Activated naive CD4-positive, alpha-beta T cell treated with anti-CD3 and anti-CD28 coated beads for 36 hours (primary cell): ENCODE measurements at regions not wholly inside any gene's neighbourhood (a gene's known extent, or its start where the extent isn't known, plus 50 kb on each side); places are given as distances from the start of the nearest gene placed in this dataset.

ENCODE experiments used
- CTCF ChIA-PET: fragments of 350-600 bp; sonication (Branson Sonifier 250); formaldehyde crosslinking; loops from one replicate; lab custom pipeline; 2021; ENCODE audit warnings: antibody characterized with exemption; lab: Charles Lee
- DNase-seq: peaks from one replicate; pipeline ENCODE4 v3.0.0-alpha.2; 2020
- H3K27ac Mint-ChIP-seq: one replicate; pipeline ENCODE4 v1.8.0; 2021; ENCODE audit warnings: mild to moderate bottlenecking, mixed read lengths
- H3K27me3 Mint-ChIP-seq: one replicate; pipeline ENCODE4 v1.8.0; 2021; ENCODE audit warnings: low read depth, mixed read lengths
- H3K36me3 Mint-ChIP-seq: one replicate; pipeline ENCODE4 v1.8.0; 2021; ENCODE audit warnings: low read depth, mixed read lengths
- H3K4me1 Mint-ChIP-seq: one replicate; pipeline ENCODE4 v1.8.0; 2021; ENCODE audit warnings: low read depth, mixed read lengths
- H3K4me3 Mint-ChIP-seq: one replicate; pipeline ENCODE4 v1.8.0; 2021; ENCODE audit warnings: mild to moderate bottlenecking, moderate library complexity, mixed read lengths
- H3K9me3 Mint-ChIP-seq: one replicate; pipeline ENCODE4 v1.8.0; 2021; ENCODE audit warnings: mixed read lengths
- intact Hi-C: fragments of 100-400 bp; cut with micrococcal nuclease; formaldehyde crosslinking; loops from one replicate; pipeline ENCODE4 v1.15.1; 2023

- H3K9me3 Mint-ChIP-seq, result peaks cover 10% of the 10 kb centered on the region
These were observed 290.5 kb downstream of the RFC3 start for GRCh38 chr13:34108410-34108809.

GRCh38 chr13:34114581-34114980, 296.6 kb downstream of the RFC3 start:
- CTCF ChIA-PET, result no interaction called here
- intact Hi-C loops, result no loop called here
- Mint-ChIP-seq H3K27ac (no peak overlapping the region), H3K27me3 (peaks cover 4% of the 10 kb centered on the region), H3K4me1 (no peaks in the 10 kb centered on the region), H3K9me3 (peaks cover 9% of the 10 kb centered on the region), H3K36me3 (no peaks in the 10 kb centered on the region), H3K4me3 (no peak overlapping the region)
- DNase-seq, result no peak

More at GRCh38 chr13:34108410-34108809, 290.5 kb downstream of the RFC3 start:
- H3K4me1 Mint-ChIP-seq, result no peaks in the 10 kb centered on the region
- no peak for DNase-seq
- CTCF ChIA-PET, result no interaction called here
- no peak overlapping the region for H3K27ac Mint-ChIP-seq
- H3K36me3 Mint-ChIP-seq, result no peaks in the 10 kb centered on the region
- intact Hi-C loops, result no loop called here
- no peak overlapping the region for H3K4me3 Mint-ChIP-seq
- peaks cover 9% of the 10 kb centered on the region for H3K27me3 Mint-ChIP-seq

GRCh38 chr13:34116651-34117050, 298.7 kb downstream of the RFC3 start:
- Mint-ChIP-seq H3K36me3 (no peaks in the 10 kb centered on the region), H3K27me3 (peaks cover 2% of the 10 kb centered on the region), H3K4me1 (no peaks in the 10 kb centered on the region), H3K4me3 (no peak overlapping the region), H3K9me3 (peaks cover 7% of the 10 kb centered on the region), H3K27ac (no peak overlapping the region)
- intact Hi-C loops, result no loop called here
- CTCF ChIA-PET, result no interaction called here
- DNase-seq, result no peak

- Mint-ChIP-seq H3K27ac (no peak overlapping the region), H3K36me3 (no peaks in the 10 kb centered on the region), H3K4me3 (no peak overlapping the region), H3K27me3 (no peaks in the 10 kb centered on the region), H3K4me1 (no peaks in the 10 kb centered on the region), H3K9me3 (peaks cover 2% of the 10 kb centered on the region)
- intact Hi-C loops, result no loop called here
- DNase-seq, result no peak
- CTCF ChIA-PET, result no interaction called here
These were observed 306.8 kb downstream of the RFC3 start for GRCh38 chr13:34124666-34125306.

GRCh38 chr13:34127523-34127922, 309.6 kb downstream of the RFC3 start:
- H3K9me3 Mint-ChIP-seq, result no peaks in the 10 kb centered on the region
- intact Hi-C loops, result no loop called here
- no peak overlapping the region for H3K4me3 Mint-ChIP-seq
- CTCF ChIA-PET, result no interaction called here
- H3K27me3 Mint-ChIP-seq, result no peaks in the 10 kb centered on the region
- DNase-seq, result no peak
- no peaks in the 10 kb centered on the region for H3K4me1 Mint-ChIP-seq
- no peak overlapping the region for H3K27ac Mint-ChIP-seq
- H3K36me3 Mint-ChIP-seq, result no peaks in the 10 kb centered on the region

GRCh38 chr13:34128661-34129060, 310.7 kb downstream of the RFC3 start:
- Mint-ChIP-seq H3K4me1 (no peaks in the 10 kb centered on the region), H3K27me3 (no peaks in the 10 kb centered on the region), H3K36me3 (no peaks in the 10 kb centered on the region), H3K9me3 (no peaks in the 10 kb centered on the region), H3K4me3 (no peak overlapping the region), H3K27ac (no peak overlapping the region)
- no peak for DNase-seq
- intact Hi-C loops, result no loop called here
- CTCF ChIA-PET, result no interaction called here

GRCh38 chr13:34129436-34129835, 311.5 kb downstream of the RFC3 start:
- H3K36me3 Mint-ChIP-seq, result no peaks in the 10 kb centered on the region
- no peak for DNase-seq
- H3K9me3 Mint-ChIP-seq, result no peaks in the 10 kb centered on the region
- H3K4me1 Mint-ChIP-seq, result no peaks in the 10 kb centered on the region
- intact Hi-C loops, result no loop called here
- H3K27me3 Mint-ChIP-seq, result no peaks in the 10 kb centered on the region
- no peak overlapping the region for H3K27ac Mint-ChIP-seq
- H3K4me3 Mint-ChIP-seq, result no peak overlapping the region
- CTCF ChIA-PET, result no interaction called here

GRCh38 chr13:34137200-34137599, 319.3 kb downstream of the RFC3 start:
- H3K4me3 Mint-ChIP-seq, result no peak overlapping the region
- peaks cover 6% of the 10 kb centered on the region for H3K9me3 Mint-ChIP-seq
- H3K27me3 Mint-ChIP-seq, result peaks cover 8% of the 10 kb centered on the region
- H3K27ac Mint-ChIP-seq, result no peak overlapping the region
- no peaks in the 10 kb centered on the region for H3K36me3 Mint-ChIP-seq
- no peaks in the 10 kb centered on the region for H3K4me1 Mint-ChIP-seq
- intact Hi-C loops, result no loop called here
- DNase-seq, result no peak
- CTCF ChIA-PET, result no interaction called here

GRCh38 chr13:34139660-34140227, 321.8 kb downstream of the RFC3 start:
- no peak overlapping the region for H3K27ac Mint-ChIP-seq
- CTCF ChIA-PET, result no interaction called here
- no peaks in the 10 kb centered on the region for H3K36me3 Mint-ChIP-seq
- no peaks in the 10 kb centered on the region for H3K4me1 Mint-ChIP-seq
- no peak for DNase-seq
- H3K4me3 Mint-ChIP-seq, result no peak overlapping the region
- peaks cover 8% of the 10 kb centered on the region for H3K27me3 Mint-ChIP-seq
- H3K9me3 Mint-ChIP-seq, result peaks cover 6% of the 10 kb centered on the region
- intact Hi-C loops, result no loop called here

GRCh38 chr13:34143637-34144036, 325.7 kb downstream of the RFC3 start:
- no peak overlapping the region for H3K27ac Mint-ChIP-seq
- no peak for DNase-seq
- CTCF ChIA-PET, result no interaction called here
- H3K4me3 Mint-ChIP-seq, result no peak overlapping the region
- H3K27me3 Mint-ChIP-seq, result peaks cover 8% of the 10 kb centered on the region
- intact Hi-C loops, result no loop called here
- no peaks in the 10 kb centered on the region for H3K9me3 Mint-ChIP-seq
- no peaks in the 10 kb centered on the region for H3K36me3 Mint-ChIP-seq
- no peaks in the 10 kb centered on the region for H3K4me1 Mint-ChIP-seq

- Mint-ChIP-seq H3K4me1 (no peaks in the 10 kb centered on the region), H3K27me3 (peaks cover 8% of the 10 kb centered on the region), H3K9me3 (no peaks in the 10 kb centered on the region), H3K4me3 (no peak overlapping the region), H3K27ac (no peak overlapping the region), H3K36me3 (no peaks in the 10 kb centered on the region)
- CTCF ChIA-PET, result no interaction called here
- DNase-seq, result no peak
- intact Hi-C loops, result no loop called here
These were observed 326.2 kb downstream of the RFC3 start for GRCh38 chr13:34144142-34144541.

GRCh38 chr13:34145061-34145460, 327.1 kb downstream of the RFC3 start:
- DNase-seq, result no peak
- Mint-ChIP-seq H3K27me3 (peaks cover 5% of the 10 kb centered on the region), H3K36me3 (no peaks in the 10 kb centered on the region), H3K4me1 (no peaks in the 10 kb centered on the region), H3K27ac (no peak overlapping the region), H3K9me3 (no peaks in the 10 kb centered on the region), H3K4me3 (no peak overlapping the region)
- intact Hi-C loops, result no loop called here
- CTCF ChIA-PET, result no interaction called here

- no peak for DNase-seq
- CTCF ChIA-PET, result no interaction called here
- Mint-ChIP-seq H3K9me3 (no peaks in the 10 kb centered on the region), H3K4me1 (no peaks in the 10 kb centered on the region), H3K4me3 (no peak overlapping the region), H3K27ac (no peak overlapping the region), H3K36me3 (no peaks in the 10 kb centered on the region), H3K27me3 (peaks cover 6% of the 10 kb centered on the region)
- intact Hi-C loops, result no loop called here
These were observed 330.4 kb downstream of the RFC3 start for GRCh38 chr13:34148359-34148758.
